Erythroblast (primary cell): ENCODE measurements at regions not wholly inside any gene's neighbourhood (a gene's known extent, or its start where the extent isn't known, plus 50 kb on each side); places are given as distances from the start of the nearest gene placed in this dataset.

Source experiments
- GATA1 ChIP-seq: IDR thresholded peaks from 2 replicates; pipeline ENCODE4 v1.6.1; 2011; ENCODE audit warnings: low read depth, mild to moderate bottlenecking, control low read depth, low read length, moderate library complexity
- POLR2A ChIP-seq: IDR thresholded peaks from 2 replicates; pipeline ENCODE4 v1.6.1; 2011; ENCODE audit warnings: mild to moderate bottlenecking, low read length

- TF ChIP-seq POLR2A (no peak), GATA1 (no peak)
Measured at GRCh38 chr16:64174327-64174726, 947.5 kb downstream of the CDH11 start.
